HCT116 (cell line): ENCODE measurements at regions not wholly inside any gene's neighbourhood (a gene's known extent, or its start where the extent isn't known, plus 50 kb on each side); places are given as distances from the start of the nearest gene placed in this dataset.

Experiments
- ATAC-seq: fragments of 200-7000 bp; cut with Tn5 transposase; 2 replicates; pipeline ENCODE4 v1.9.1; 2020; ENCODE audit warnings: mild to moderate bottlenecking, moderate library complexity
- BruUV-seq: library from RNA; stranded (reverse); fragments of 400-500 nt; replicated peaks from 2 replicates; lab custom pipeline; 2021; lab: Mats Ljungman, UMichigan
- CTCF ChIA-PET: fragments of 300-600 bp; sonication (Branson Sonifier 250); formaldehyde crosslinking; loops from one replicate; lab custom pipeline; 2021; ENCODE audit warnings: antibody characterized with exemption; lab: Charles Lee
- POLR2A ChIA-PET: fragments of 300-600, 350-600 bp; sonication (Branson Sonifier 250); formaldehyde crosslinking; loops from one replicate; lab custom pipeline; 2021; ENCODE audit warnings: antibody characterized with exemption; lab: Charles Lee
- RAD21 ChIA-PET, 2 experiments: fragments of 300-600 bp; sonication (Branson Sonifier 250); formaldehyde crosslinking; loops; one replicate each; lab custom pipeline; 2023; ENCODE audit warnings: low total read pairs in 2 of 2; ENCODE audit not compliant: uncharacterized antibody in 2 of 2, unreplicated experiment in 2 of 2, low non-redundant PET in 1 of 2; lab: Charles Lee
- DNase-seq: peaks from one replicate; pipeline ENCODE4 v3.0.0-alpha.2; 2010; ENCODE audit warnings: low read depth, low spot score
- H2AFZ ChIP-seq: fragments of 200-600 bp; shearing (Covaris generic), sonication (generic); 2 replicates; pipeline ENCODE4 v1.6.1; 2017; ENCODE audit warnings: low read depth, mixed run types, mixed read lengths, antibody characterized with exemption, low read length; ENCODE audit not compliant: poor library complexity, severe bottlenecking
- H3K27ac ChIP-seq: 2 replicates; pipeline ENCODE4 v1.5.1; 2012; ENCODE audit warnings: low read depth, low read length
- H3K27me3 ChIP-seq: fragments of 200-600 bp; sonication (generic); 2 replicates; pipeline ENCODE4 v1.6.1; 2016; ENCODE audit warnings: mixed run types, low read length, mixed read lengths; ENCODE audit not compliant: insufficient read depth
- H3K36me3 ChIP-seq, 2 experiments: fragments of 200-500 bp in 1 of 2; fragments of 200-600 bp in 1 of 2; sonication (Bioruptor generic) in 1 of 2; sonication (generic) in 1 of 2; 2 replicates each; pipeline versions ENCODE4 v1.5.1 to v1.6.1; 2014 to 2016; ENCODE audit warnings: low read length in 2 of 2, inconsistent platforms in 1 of 2, mixed read lengths in 1 of 2, mixed run types in 1 of 2; ENCODE audit not compliant: insufficient read depth in 2 of 2, control insufficient read depth in 1 of 2
- H3K4me1 ChIP-seq, 2 experiments: fragments of 200-600 bp in 1 of 2; sonication (generic) in 1 of 2; 2 replicates each; pipeline versions ENCODE4 v1.5.1 to v1.6.1; 2012 to 2017; ENCODE audit warnings: low read length in 2 of 2, inconsistent platforms in 1 of 2, mild to moderate bottlenecking in 1 of 2, mixed read lengths in 1 of 2, mixed run types in 1 of 2, moderate library complexity in 1 of 2; ENCODE audit not compliant: insufficient read depth in 2 of 2, control insufficient read depth in 1 of 2
- H3K4me2 ChIP-seq: fragments of 200-600 bp; sonication (generic); 2 replicates; pipeline ENCODE4 v1.6.1; 2017; ENCODE audit warnings: mixed run types, low read length, mixed read lengths
- H3K4me3 ChIP-seq, 2 experiments: fragments of 200-600 bp in 1 of 2; sonication (generic) in 1 of 2; replicated peaks in 1 of 2; 2 replicates each; pipeline ENCODE4 v1.5.1; 2011 to 2016; ENCODE audit warnings: low read length in 2 of 2, control low read depth in 1 of 2, low read depth in 1 of 2, mild to moderate bottlenecking in 1 of 2, mixed read lengths in 1 of 2, mixed run types in 1 of 2
- H3K79me2 ChIP-seq: fragments of 200-600 bp; sonication (generic); 2 replicates; pipeline ENCODE4 v1.6.1; 2017; ENCODE audit warnings: mild to moderate bottlenecking, mixed run types, low read length, moderate library complexity, mixed read lengths; ENCODE audit not compliant: insufficient read depth
- H3K9ac ChIP-seq: fragments of 200-600 bp; sonication (generic); 2 replicates; pipeline ENCODE4 v1.6.1; 2016; ENCODE audit warnings: low read length, mixed read lengths
- H3K9me2 ChIP-seq: fragments of 200-600 bp; sonication (generic), shearing (Covaris generic); 2 replicates; pipeline ENCODE4 v1.6.1; 2017; ENCODE audit warnings: mixed run types, mild to moderate bottlenecking, moderate library complexity; ENCODE audit not compliant: insufficient read depth
- H3K9me3 ChIP-seq, 2 experiments: fragments of 200-500 bp in 1 of 2; fragments of 200-600 bp in 1 of 2; sonication (Bioruptor generic) in 1 of 2; sonication (generic) in 1 of 2; 2 replicates each; pipeline ENCODE4 v1.6.1; 2014 to 2017; ENCODE audit warnings: low read length in 2 of 2, mixed read lengths in 2 of 2, inconsistent platforms in 1 of 2, low read depth in 1 of 2, mild to moderate bottlenecking in 1 of 2, mixed run types in 1 of 2, moderate library complexity in 1 of 2; ENCODE audit not compliant: control insufficient read depth in 1 of 2, insufficient read depth in 1 of 2
- H4K20me1 ChIP-seq: fragments of 200-600 bp; sonication (generic), shearing (Covaris generic); 2 replicates; pipeline ENCODE4 v1.6.1; 2017; ENCODE audit warnings: mixed run types, mild to moderate bottlenecking, moderate library complexity; ENCODE audit not compliant: insufficient read depth
- ATF3 ChIP-seq: IDR thresholded peaks from 2 replicates; pipeline ENCODE4 v1.6.1; 2012
- CBX3 ChIP-seq: IDR thresholded peaks from 2 replicates; pipeline ENCODE4 v1.6.1; 2012; ENCODE audit warnings: low read depth
- EGR1 ChIP-seq: IDR thresholded peaks from 2 replicates; pipeline ENCODE4 v1.6.1; 2012; ENCODE audit warnings: low read depth
- JUND ChIP-seq: IDR thresholded peaks from 2 replicates; pipeline ENCODE4 v1.6.1; 2012
- POLR2AphosphoS5 ChIP-seq: IDR thresholded peaks from 2 replicates; pipeline ENCODE4 v1.6.1; 2011; ENCODE audit warnings: mild to moderate bottlenecking, low read depth, low read length, moderate library complexity
- RAD21 ChIP-seq: IDR thresholded peaks from 2 replicates; pipeline ENCODE4 v1.6.1; 2012; ENCODE audit warnings: low read depth, mild to moderate bottlenecking
- SRF ChIP-seq: IDR thresholded peaks from 2 replicates; pipeline ENCODE4 v1.6.1; 2012; ENCODE audit warnings: low read depth
- YY1 ChIP-seq: IDR thresholded peaks from 2 replicates; pipeline ENCODE4 v1.6.1; 2011; ENCODE audit warnings: low read length, low read depth, moderate library complexity, mild to moderate bottlenecking; ENCODE audit not compliant: insufficient replicate concordance; ENCODE audit errors: extremely low read depth
- ZBTB33 ChIP-seq: IDR thresholded peaks from 2 replicates; pipeline ENCODE4 v1.6.1; 2011; ENCODE audit warnings: mild to moderate bottlenecking, low read length, moderate library complexity; ENCODE audit not compliant: insufficient replicate concordance; ENCODE audit errors: extremely low read depth
- ZFX ChIP-seq: fragments of 450-650 bp; IDR thresholded peaks from 2 replicates; pipeline ENCODE4 v1.6.1; 2017
- intact Hi-C: fragments of 100-400 bp; cut with micrococcal nuclease; formaldehyde crosslinking; loops from 2 replicates; pipeline ENCODE4 v1.10.0; 2022
- TF ChIP-seq, protein P1 (sequence below): IDR thresholded peaks from 2 replicates; pipeline ENCODE4 v1.6.1; 2012; ENCODE audit warnings: low read depth
- TF ChIP-seq, protein P2 (sequence below): IDR thresholded peaks from 2 replicates; pipeline ENCODE4 v1.6.1; 2012

GRCh38 chrX:55867708-55868107 lies 150.2 kb downstream of the RRAGB start:
- H3K79me2 ChIP-seq, result no peaks in the 10 kb centered on the region
- no peak overlapping the region for H3K27ac ChIP-seq
- H3K4me1 ChIP-seq, result no peaks in the 10 kb centered on the region
- TF ChIP-seq YY1, result no peak
- no peak for TF ChIP-seq POLR2AphosphoS5
- no peak for TF ChIP-seq RAD21
- TF ChIP-seq JUND, result no peak
- no peak for TF ChIP-seq ZBTB33
- TF ChIP-seq EGR1, result no peak
- no peak for TF ChIP-seq CBX3
- TF ChIP-seq, protein P1, sequence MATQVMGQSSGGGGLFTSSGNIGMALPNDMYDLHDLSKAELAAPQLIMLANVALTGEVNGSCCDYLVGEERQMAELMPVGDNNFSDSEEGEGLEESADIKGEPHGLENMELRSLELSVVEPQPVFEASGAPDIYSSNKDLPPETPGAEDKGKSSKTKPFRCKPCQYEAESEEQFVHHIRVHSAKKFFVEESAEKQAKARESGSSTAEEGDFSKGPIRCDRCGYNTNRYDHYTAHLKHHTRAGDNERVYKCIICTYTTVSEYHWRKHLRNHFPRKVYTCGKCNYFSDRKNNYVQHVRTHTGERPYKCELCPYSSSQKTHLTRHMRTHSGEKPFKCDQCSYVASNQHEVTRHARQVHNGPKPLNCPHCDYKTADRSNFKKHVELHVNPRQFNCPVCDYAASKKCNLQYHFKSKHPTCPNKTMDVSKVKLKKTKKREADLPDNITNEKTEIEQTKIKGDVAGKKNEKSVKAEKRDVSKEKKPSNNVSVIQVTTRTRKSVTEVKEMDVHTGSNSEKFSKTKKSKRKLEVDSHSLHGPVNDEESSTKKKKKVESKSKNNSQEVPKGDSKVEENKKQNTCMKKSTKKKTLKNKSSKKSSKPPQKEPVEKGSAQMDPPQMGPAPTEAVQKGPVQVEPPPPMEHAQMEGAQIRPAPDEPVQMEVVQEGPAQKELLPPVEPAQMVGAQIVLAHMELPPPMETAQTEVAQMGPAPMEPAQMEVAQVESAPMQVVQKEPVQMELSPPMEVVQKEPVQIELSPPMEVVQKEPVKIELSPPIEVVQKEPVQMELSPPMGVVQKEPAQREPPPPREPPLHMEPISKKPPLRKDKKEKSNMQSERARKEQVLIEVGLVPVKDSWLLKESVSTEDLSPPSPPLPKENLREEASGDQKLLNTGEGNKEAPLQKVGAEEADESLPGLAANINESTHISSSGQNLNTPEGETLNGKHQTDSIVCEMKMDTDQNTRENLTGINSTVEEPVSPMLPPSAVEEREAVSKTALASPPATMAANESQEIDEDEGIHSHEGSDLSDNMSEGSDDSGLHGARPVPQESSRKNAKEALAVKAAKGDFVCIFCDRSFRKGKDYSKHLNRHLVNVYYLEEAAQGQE, result no peak
- TF ChIP-seq, protein P2, sequence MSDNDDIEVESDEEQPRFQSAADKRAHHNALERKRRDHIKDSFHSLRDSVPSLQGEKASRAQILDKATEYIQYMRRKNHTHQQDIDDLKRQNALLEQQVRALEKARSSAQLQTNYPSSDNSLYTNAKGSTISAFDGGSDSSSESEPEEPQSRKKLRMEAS, result no peak
- no peak for TF ChIP-seq ATF3
- no peak for TF ChIP-seq SRF
- no peak for TF ChIP-seq ZFX
- H3K9me2 ChIP-seq, result no peaks in the 10 kb centered on the region
- ATAC-seq, result no peak
- ChIA-PET CTCF (no interaction called here), RAD21 (no interaction called here), POLR2A (no interaction called here)
- no peaks in the 10 kb centered on the region for H4K20me1 ChIP-seq
- H3K4me3 ChIP-seq, result no peak overlapping the region
- no peak overlapping the region for H2AFZ ChIP-seq
- DNase-seq, result no peak
- no TSS peak for BruUV-seq
- H3K4me2 ChIP-seq, result no peak overlapping the region
- intact Hi-C loops, result no loop called here
- H3K9me3 ChIP-seq, result no peaks in the 10 kb centered on the region
- H3K36me3 ChIP-seq, result no peaks in the 10 kb centered on the region
- H3K27me3 ChIP-seq, result no peaks in the 10 kb centered on the region; the same call in 1 of the 2 replicates
- no peak overlapping the region for H3K9ac ChIP-seq
